GM19372 (cell line): ENCODE measurements at regions not wholly inside any gene's neighbourhood (a gene's known extent, or its start where the extent isn't known, plus 50 kb on each side); places are given as distances from the start of the nearest gene placed in this dataset.

ENCODE experiments used
- ATAC-seq: cut with Tn5 transposase; IDR thresholded peaks from one replicate; pipeline ENCODE4 v1.9.1; 2021; ENCODE audit warnings: mild to moderate bottlenecking, low read depth, moderate library complexity; ENCODE audit not compliant: unreplicated experiment

- ATAC-seq, result no peak
Observed at GRCh38 chr13:29959603-29960002, 109.2 kb upstream of the UBL3 start.

GRCh38 chr13:29959086-29959485 lies 108.7 kb upstream of the UBL3 start:
- no peak for ATAC-seq

- ATAC-seq, result no peak
Observed at GRCh38 chr13:29958476-29958875, 108.1 kb upstream of the UBL3 start.

- ATAC-seq, result no peak
Observed at GRCh38 chr13:29957320-29957719, 106.9 kb upstream of the UBL3 start.

- no peak for ATAC-seq
Observed at GRCh38 chr13:29956853-29957252, 106.4 kb upstream of the UBL3 start.

GRCh38 chr13:29955137-29955650 lies 104.8 kb upstream of the UBL3 start:
- ATAC-seq, result no peak

- ATAC-seq, result no peak
Observed at GRCh38 chr13:29954082-29955028, 103.9 kb upstream of the UBL3 start.

GRCh38 chr13:29953542-29953941 lies 103.1 kb upstream of the UBL3 start:
- ATAC-seq, result no peak

- ATAC-seq, result no peak
Observed at GRCh38 chr13:29952245-29952644, 101.8 kb upstream of the UBL3 start.

GRCh38 chr13:29948791-29949190 lies 98.4 kb upstream of the UBL3 start:
- ATAC-seq, result no peak

- ATAC-seq, result no peak
Observed at GRCh38 chr13:29948244-29948643, 97.8 kb upstream of the UBL3 start.

GRCh38 chr13:29947839-29948238 lies 97.4 kb upstream of the UBL3 start:
- ATAC-seq, result no peak

- no peak for ATAC-seq
Observed at GRCh38 chr13:29946093-29946492, 95.7 kb upstream of the UBL3 start.

GRCh38 chr13:29943686-29944085 lies 93.3 kb upstream of the UBL3 start:
- ATAC-seq, result no peak

GRCh38 chr13:29943273-29943672 lies 92.9 kb upstream of the UBL3 start:
- ATAC-seq, result no peak

GRCh38 chr13:29940715-29941114 lies 90.3 kb upstream of the UBL3 start:
- ATAC-seq, result no peak

GRCh38 chr13:29939158-29939557 lies 88.7 kb upstream of the UBL3 start:
- ATAC-seq, result no peak

GRCh38 chr13:29937841-29938240 lies 87.4 kb upstream of the UBL3 start:
- no peak for ATAC-seq

GRCh38 chr13:29937379-29937778 lies 87.0 kb upstream of the UBL3 start:
- ATAC-seq, result no peak

- no peak for ATAC-seq
Observed at GRCh38 chr13:29936956-29937355, 86.5 kb upstream of the UBL3 start.

- peak; percentile 14 for ATAC-seq
Observed at GRCh38 chr13:29936051-29936813, 85.8 kb upstream of the UBL3 start.
